Fibroblast of lung (primary cell): ENCODE measurements at regions not wholly inside any gene's neighbourhood (a gene's known extent, or its start where the extent isn't known, plus 50 kb on each side); places are given as distances from the start of the nearest gene placed in this dataset.
A peak's percentile ranks its signal among the peaks of the same experiment; 100 is the strongest.

Source experiments
- DNase-seq, 2 donors: peaks; one replicate each; pipeline versions ENCODE4 v3.0.0 to v3.0.0-alpha.2; 2010; ENCODE audit warnings: low read depth in 2 of 2
- H2AFZ ChIP-seq: 2 replicates; pipeline ENCODE4 v1.5.1; 2012; ENCODE audit warnings: low read length, control low read depth, inconsistent platforms
- H3K27ac ChIP-seq: 2 replicates; pipeline ENCODE4 v1.5.1; 2011; ENCODE audit warnings: low read length, control low read depth; ENCODE audit not compliant: insufficient read depth
- H3K27me3 ChIP-seq: 2 replicates; pipeline ENCODE4 v1.5.1; 2011; ENCODE audit warnings: mild to moderate bottlenecking, low read length; ENCODE audit not compliant: control insufficient read depth, insufficient read depth
- H3K36me3 ChIP-seq: 2 replicates; pipeline ENCODE4 v1.5.1; 2011; ENCODE audit warnings: low read length; ENCODE audit not compliant: control insufficient read depth, insufficient read depth
- H3K4me1 ChIP-seq: 2 replicates; pipeline ENCODE4 v1.5.1; 2011; ENCODE audit warnings: low read length; ENCODE audit not compliant: control insufficient read depth, insufficient read depth; ENCODE audit errors: extremely low read depth
- H3K4me2 ChIP-seq: 2 replicates; pipeline ENCODE4 v1.5.1; 2011; ENCODE audit warnings: low read length, control low read depth; ENCODE audit not compliant: insufficient read depth; ENCODE audit errors: extremely low read depth
- H3K4me3 ChIP-seq, 4 experiments: fragments of 200-600 bp in 1 of 4; sonication (generic) in 1 of 4; replicated peaks in 1 of 4; 2 replicates each; pipeline ENCODE4 v1.5.1; 2011 to 2016; ENCODE audit warnings: low read length in 4 of 4, low read depth in 3 of 4, mild to moderate bottlenecking in 3 of 4, control low read depth in 2 of 4, inconsistent platforms in 1 of 4, mixed read lengths in 1 of 4; ENCODE audit not compliant: insufficient read depth in 1 of 4; ENCODE audit errors: control extremely low read depth in 1 of 4
- H3K79me2 ChIP-seq: 2 replicates; pipeline ENCODE4 v1.5.1; 2012; ENCODE audit warnings: mild to moderate bottlenecking, low read length, inconsistent platforms; ENCODE audit not compliant: control insufficient read depth, insufficient read depth
- H3K9ac ChIP-seq: 2 replicates; pipeline ENCODE4 v1.5.1; 2011; ENCODE audit warnings: mild to moderate bottlenecking, low read length, control low read depth; ENCODE audit not compliant: insufficient read depth
- H3K9me3 ChIP-seq: 2 replicates; pipeline ENCODE4 v1.5.1; 2012; ENCODE audit warnings: low read depth, low read length; ENCODE audit not compliant: control insufficient read depth, insufficient read depth
- H4K20me1 ChIP-seq: 2 replicates; pipeline ENCODE4 v1.5.1; 2011; ENCODE audit warnings: low read length; ENCODE audit not compliant: control insufficient read depth, insufficient read depth; ENCODE audit errors: extremely low read depth
- CTCF ChIP-seq, 2 donors: IDR thresholded peaks in 1 of 2; conservative IDR thresholded peaks in 1 of 2; 1 replicate in 1 of 2; 2 replicates in 1 of 2; pipeline ENCODE4 v1.5.1; 2011 to 2012; ENCODE audit warnings: low read length in 2 of 2, control low read depth in 1 of 2, inconsistent platforms in 1 of 2, low read depth in 1 of 2, mild to moderate bottlenecking in 1 of 2
- EZH2 ChIP-seq: IDR thresholded peaks from 2 replicates; pipeline ENCODE4 v1.5.1; 2012; ENCODE audit warnings: low read length, control low read depth, mild to moderate bottlenecking; ENCODE audit errors: missing control alignments

GRCh38 chr11:4213746-4214145, 119.1 kb downstream of the RRM1 start:
- TF ChIP-seq CTCF (conservative IDR thresholded peaks at IDR 0.05 in 1 of 2, IDR thresholded peaks at IDR 0.05 in 1 of 2; ENCODE audit: low read depth in 1 of 2, low read length in 2 of 2): no peak
- no peak for TF ChIP-seq EZH2
- H3K9me3 ChIP-seq: no peaks in the 10 kb centered on the region

DNA sequence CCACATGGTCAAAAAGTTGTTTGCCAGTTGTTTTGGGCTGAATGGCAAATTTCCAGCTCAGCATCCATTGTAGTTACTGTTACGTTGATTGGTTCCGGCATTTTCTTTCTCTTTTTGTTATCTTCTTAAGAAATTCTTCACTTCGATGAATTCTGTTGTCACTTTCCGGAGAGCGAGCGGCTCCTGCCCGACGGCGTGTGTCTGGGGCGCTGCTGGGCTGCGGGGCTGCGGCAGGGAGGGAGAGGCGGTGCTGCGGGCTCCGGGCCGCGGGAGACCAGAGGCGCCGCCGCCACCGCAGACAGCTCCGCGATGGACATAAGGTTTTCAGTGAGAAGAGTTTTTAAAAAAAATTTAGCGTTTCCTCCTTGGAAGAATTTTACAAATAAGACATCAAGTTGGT, 117.4 kb downstream of the RRM1 start:
- Histone ChIP-seq H3K4me1 (no peaks in the 10 kb centered on the region), H3K4me3 (no peak overlapping the region), H3K27me3 (peaks cover 9% of the 10 kb centered on the region), H4K20me1 (no peaks in the 10 kb centered on the region), H3K79me2 (no peaks in the 10 kb centered on the region), H3K4me2 (peak overlapping the region; percentile 11), H3K27ac (no peak overlapping the region), H3K9ac (no peak overlapping the region), H3K9me3 (no peaks in the 10 kb centered on the region), H2AFZ (no peak overlapping the region), H3K36me3 (no peaks in the 10 kb centered on the region)
- no peak for DNase-seq
- TF ChIP-seq CTCF (conservative IDR thresholded peaks at IDR 0.05 in 1 of 2, IDR thresholded peaks at IDR 0.05 in 1 of 2; ENCODE audit: low read depth in 1 of 2, low read length in 2 of 2) (no peak), EZH2 (no peak)

More at GRCh38 chr11:4213746-4214145, 119.1 kb downstream of the RRM1 start:
- Histone ChIP-seq H3K27me3 (peaks cover 9% of the 10 kb centered on the region), H3K36me3 (no peaks in the 10 kb centered on the region), H3K9ac (no peak overlapping the region), H3K4me2 (no peak overlapping the region), H3K4me1 (no peaks in the 10 kb centered on the region), H3K79me2 (no peaks in the 10 kb centered on the region), H3K27ac (no peak overlapping the region), H2AFZ (no peak overlapping the region), H3K4me3 (no peak overlapping the region), H4K20me1 (no peaks in the 10 kb centered on the region)
- no peak for DNase-seq

DNA sequence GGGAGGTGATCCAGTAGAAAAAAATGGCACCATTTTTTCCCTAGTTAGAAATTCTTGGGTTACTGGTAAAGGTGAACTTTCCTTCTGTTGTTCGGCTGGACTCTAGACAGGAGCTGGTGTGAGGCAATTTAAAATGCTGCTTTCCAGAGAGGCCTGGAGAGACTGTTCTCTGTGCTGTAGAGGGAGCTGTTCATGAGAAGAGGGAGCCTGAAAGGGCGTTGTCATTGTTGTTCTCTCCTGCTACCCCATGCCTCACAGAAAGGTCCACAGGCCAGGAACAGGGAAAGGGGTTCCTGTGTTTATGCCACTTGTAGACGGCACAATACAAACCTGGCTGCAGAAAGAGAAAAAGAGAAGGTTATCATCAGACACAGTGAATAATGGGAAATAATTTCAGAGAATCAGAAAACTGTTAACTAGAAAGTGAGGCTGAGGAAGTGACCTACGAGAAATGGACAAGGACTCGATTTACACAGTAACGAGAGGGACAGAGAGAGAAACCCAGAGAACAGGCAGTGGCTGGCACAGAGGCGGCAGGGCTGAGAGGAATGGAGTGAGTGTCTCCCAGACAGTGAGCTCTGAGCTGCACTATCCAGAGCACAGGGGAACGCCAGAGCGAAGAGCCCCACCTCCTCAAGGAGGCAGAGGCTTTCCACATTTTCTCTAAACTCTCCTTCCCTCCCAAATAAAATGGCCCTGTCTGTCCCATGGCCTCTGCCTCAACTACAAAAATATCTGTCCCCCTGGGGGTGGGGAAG, 109.2 kb downstream of the RRM1 start:
- no peaks in the 10 kb centered on the region for H3K27me3 ChIP-seq
- DNase-seq: no peak
- H3K27ac ChIP-seq: no peak overlapping the region
- H3K4me2 ChIP-seq: no peak overlapping the region
- no peaks in the 10 kb centered on the region for H3K36me3 ChIP-seq
- H3K9me3 ChIP-seq: no peaks in the 10 kb centered on the region
- H3K9ac ChIP-seq: no peak overlapping the region
- no peak overlapping the region for H2AFZ ChIP-seq
- H3K4me1 ChIP-seq: no peaks in the 10 kb centered on the region
- TF ChIP-seq EZH2 (no peak), CTCF (conservative IDR thresholded peaks at IDR 0.05 in 1 of 2, IDR thresholded peaks at IDR 0.05 in 1 of 2; ENCODE audit: low read depth in 1 of 2, low read length in 2 of 2) (no peak)
- no peak overlapping the region for H3K4me3 ChIP-seq
- no peaks in the 10 kb centered on the region for H3K79me2 ChIP-seq
- no peaks in the 10 kb centered on the region for H4K20me1 ChIP-seq
